ENCODE measurements at regions not wholly inside any gene's neighbourhood (a gene's known extent, or its start where the extent isn't known, plus 50 kb on each side); places are given as distances from the start of the nearest gene placed in this dataset.

- TF ChIP-seq, protein P1, sequence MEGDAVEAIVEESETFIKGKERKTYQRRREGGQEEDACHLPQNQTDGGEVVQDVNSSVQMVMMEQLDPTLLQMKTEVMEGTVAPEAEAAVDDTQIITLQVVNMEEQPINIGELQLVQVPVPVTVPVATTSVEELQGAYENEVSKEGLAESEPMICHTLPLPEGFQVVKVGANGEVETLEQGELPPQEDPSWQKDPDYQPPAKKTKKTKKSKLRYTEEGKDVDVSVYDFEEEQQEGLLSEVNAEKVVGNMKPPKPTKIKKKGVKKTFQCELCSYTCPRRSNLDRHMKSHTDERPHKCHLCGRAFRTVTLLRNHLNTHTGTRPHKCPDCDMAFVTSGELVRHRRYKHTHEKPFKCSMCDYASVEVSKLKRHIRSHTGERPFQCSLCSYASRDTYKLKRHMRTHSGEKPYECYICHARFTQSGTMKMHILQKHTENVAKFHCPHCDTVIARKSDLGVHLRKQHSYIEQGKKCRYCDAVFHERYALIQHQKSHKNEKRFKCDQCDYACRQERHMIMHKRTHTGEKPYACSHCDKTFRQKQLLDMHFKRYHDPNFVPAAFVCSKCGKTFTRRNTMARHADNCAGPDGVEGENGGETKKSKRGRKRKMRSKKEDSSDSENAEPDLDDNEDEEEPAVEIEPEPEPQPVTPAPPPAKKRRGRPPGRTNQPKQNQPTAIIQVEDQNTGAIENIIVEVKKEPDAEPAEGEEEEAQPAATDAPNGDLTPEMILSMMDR (IDR thresholded peaks at IDR 0.05; ENCODE audit: extremely low read depth in 1 of 2, insufficient read depth in 1 of 2, low read depth in 1 of 2, low read length in 2 of 2) = no peak
- TF ChIP-seq FOS (IDR thresholded peaks at IDR 0.05; ENCODE audit: borderline replicate concordance, insufficient read depth, low read length) (no peak), POLR2A (IDR thresholded peaks at IDR 0.05; ENCODE audit: low read depth, low read length) (no peak), POLR2AphosphoS5 (IDR thresholded peaks at IDR 0.05; ENCODE audit: insufficient read depth, low read depth, low read length) (no peak), EZH2 (IDR thresholded peaks at IDR 0.05; ENCODE audit: borderline replicate concordance, low read depth, low read length, severe bottlenecking) (no peak), JUN (IDR thresholded peaks at IDR 0.05; ENCODE audit: borderline replicate concordance, insufficient read depth, insufficient read length, low read depth) (no peak), MYC (IDR thresholded peaks at IDR 0.05; ENCODE audit: low read depth, low read length) (no peak)
- TF ChIP-seq, protein P2, sequence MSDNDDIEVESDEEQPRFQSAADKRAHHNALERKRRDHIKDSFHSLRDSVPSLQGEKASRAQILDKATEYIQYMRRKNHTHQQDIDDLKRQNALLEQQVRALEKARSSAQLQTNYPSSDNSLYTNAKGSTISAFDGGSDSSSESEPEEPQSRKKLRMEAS (IDR thresholded peaks at IDR 0.05; ENCODE audit: insufficient read depth, insufficient read length) = no peak
Observed at GRCh38 chr12:127284870-127285431, 982.0 kb upstream of the TMEM132C start.

Data from endothelial cell of umbilical vein (primary cell).